SU-DHL-6 (cell line): ENCODE measurements at regions not wholly inside any gene's neighbourhood (a gene's known extent, or its start where the extent isn't known, plus 50 kb on each side); places are given as distances from the start of the nearest gene placed in this dataset.

Source experiments
- CTCF ChIP-seq: fragments of 200-600 bp; sonication (generic); IDR thresholded peaks from one replicate; pipeline ENCODE4 v1.5.1; 2017; ENCODE audit warnings: antibody characterized with exemption, mild to moderate bottlenecking, low read length, moderate library complexity; ENCODE audit not compliant: insufficient read depth, poor library complexity, severe bottlenecking
- EZH2phosphoT487 ChIP-seq: fragments of 200-600 bp; sonication (generic), shearing (Covaris generic); conservative IDR thresholded peaks from 2 replicates; pipeline ENCODE4 v1.6.1; 2018; ENCODE audit warnings: mild to moderate bottlenecking, antibody characterized with exemption, low read length, moderate library complexity, mixed read lengths

GRCh38 chr7:131074043-131074442 lies 253.6 kb upstream of the MKLN1 start:
- TF ChIP-seq CTCF (no peak), EZH2phosphoT487 (no peak)
